HG03280 (cell line): ENCODE measurements at regions not wholly inside any gene's neighbourhood (a gene's known extent, or its start where the extent isn't known, plus 50 kb on each side); places are given as distances from the start of the nearest gene placed in this dataset.

Experiments
- ATAC-seq: cut with Tn5 transposase; IDR thresholded peaks from one replicate; pipeline ENCODE4 v1.9.1; 2021; ENCODE audit warnings: mild to moderate bottlenecking, moderate library complexity; ENCODE audit not compliant: unreplicated experiment

DNA sequence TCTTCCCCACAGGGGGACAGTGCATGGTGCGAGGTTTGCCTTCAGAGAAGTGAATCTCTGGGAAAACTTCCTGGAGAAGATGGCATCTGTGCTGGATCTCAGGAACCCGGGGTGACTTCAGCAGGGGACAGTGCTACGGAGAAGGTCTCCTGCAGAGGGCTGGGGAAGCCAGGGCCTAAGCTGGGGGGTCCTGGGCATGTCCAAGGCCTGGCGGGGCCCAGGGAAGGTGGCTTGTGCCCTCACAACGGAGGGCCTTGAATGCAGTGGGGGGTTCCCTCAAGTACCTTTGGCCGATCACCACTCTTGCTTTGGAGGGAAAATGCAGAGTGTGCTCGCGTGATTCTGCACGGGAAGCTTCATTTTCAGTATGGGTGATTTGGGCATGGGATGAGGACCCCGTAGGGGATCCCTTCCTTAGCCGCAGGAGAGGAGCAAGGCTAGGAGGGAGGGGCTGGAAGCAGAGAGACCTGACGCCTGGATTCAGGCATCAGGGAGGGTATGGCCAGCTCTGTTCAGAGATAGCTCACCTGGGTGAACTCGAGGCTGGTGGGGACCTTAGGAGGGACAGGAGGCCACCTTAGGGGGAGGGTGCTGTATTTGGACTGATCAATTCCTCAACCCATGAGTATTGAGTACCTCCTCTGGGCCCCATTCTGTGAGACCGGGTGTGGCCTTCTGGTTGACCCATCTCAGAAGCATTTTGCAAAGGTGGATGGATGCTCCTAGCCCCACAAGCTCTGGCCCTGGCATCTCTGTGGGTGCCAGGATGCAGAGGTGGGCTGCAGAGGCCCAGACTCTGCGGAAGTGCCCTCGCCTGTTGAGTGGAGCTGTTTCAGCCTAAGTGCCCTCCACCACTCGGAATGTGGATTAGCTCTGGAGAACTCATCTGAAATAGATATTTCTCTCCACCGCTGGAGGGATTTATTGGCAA lies 529.4 kb downstream of the TBC1D22A start:
- ATAC-seq = no peak

- no peak for ATAC-seq
These were observed 528.4 kb downstream of the TBC1D22A start for GRCh38 chr22:47290706-47291430.

DNA sequence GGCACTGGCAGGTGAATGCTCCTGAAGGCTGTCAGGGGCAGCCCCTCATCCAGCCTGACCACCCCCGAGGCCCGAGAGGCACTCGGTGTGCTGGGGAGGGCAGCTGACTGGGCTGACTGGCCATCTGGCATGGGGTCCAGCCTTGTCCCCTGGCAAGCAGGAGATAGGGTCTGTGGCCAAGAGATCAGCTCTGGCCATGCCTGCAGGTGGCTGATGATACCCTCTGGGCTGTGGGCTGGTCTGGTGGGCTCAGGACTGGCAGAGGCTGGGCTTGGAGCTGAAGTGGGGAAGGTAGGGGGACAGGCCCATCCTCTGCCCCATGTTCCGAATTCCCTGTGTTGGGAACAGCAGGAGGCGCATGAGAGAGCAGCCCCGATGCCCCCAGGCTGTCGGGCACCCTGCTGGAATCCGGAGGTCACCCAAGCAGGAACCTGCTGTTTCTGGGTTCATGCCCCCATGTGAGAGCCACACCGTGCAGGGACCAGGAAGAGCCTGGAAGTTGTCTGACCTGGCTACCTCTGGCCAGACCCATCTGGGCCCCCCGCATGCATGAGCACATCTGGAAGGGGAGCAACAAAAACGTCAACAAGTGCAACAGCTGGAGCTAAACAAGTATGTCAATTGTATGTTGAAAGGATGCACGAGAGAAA lies 527.0 kb downstream of the TBC1D22A start:
- ATAC-seq = no peak

DNA sequence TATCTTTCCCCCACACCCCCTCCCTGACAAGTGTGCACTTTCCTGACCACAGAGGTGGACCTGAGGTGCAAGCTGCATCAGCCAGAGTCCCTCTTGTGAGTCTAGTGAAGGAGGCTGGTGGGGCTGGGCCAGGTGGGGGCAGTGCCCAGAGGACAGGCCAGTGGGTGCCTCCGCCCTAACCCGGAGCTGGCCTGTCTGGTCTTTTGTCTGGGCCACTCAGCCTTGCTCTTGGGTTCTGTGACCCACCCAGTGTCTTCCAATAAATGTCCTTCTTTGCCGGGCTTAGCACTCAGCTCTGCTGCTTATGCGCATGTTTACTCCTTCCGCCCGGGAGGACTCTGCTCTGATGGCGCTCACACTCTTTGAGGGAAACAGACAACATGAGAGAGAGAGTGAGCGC lies 526.2 kb downstream of the TBC1D22A start:
- no peak for ATAC-seq

DNA sequence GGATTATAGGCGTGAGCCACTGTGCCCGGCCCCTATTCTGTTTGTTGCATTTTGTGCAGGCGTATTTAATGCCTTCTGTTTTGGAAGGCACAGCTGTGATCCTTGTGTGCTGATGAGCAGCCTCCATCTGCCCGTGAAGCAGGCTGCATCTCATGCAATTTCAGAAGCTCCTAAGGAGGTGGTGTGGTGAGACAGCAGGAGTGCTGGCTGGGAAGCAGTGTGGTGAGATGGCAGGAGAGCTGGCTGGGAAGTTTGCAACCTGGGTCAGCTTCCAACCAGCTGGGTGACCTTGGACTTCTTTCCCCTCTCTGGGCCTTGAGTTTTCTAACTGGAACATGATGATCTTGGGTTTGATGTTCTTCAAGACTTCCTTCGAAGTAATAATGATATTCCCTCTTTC lies 525.1 kb downstream of the TBC1D22A start:
- no peak for ATAC-seq

DNA sequence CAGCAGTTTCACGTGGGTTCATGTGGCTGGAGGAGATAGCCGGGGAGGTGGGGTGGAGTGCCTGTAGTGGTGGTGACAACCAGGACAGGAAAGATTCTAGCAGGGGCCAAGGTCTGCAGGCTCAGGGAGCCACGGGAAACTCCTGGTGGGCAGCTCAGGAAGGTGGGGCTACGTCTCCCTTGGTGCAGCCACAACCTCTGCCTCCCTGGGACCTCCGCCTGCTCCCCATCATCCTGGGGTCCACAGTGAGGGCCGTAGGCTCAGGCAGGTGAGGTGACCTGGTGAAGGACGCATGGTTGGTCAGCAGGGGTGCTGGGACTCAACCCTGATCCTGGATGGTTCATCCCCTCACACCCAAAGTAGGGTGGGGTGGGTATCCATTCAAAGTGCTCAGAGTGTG lies 524.1 kb downstream of the TBC1D22A start:
- ATAC-seq = no peak

- no peak for ATAC-seq
These were observed 523.5 kb downstream of the TBC1D22A start for GRCh38 chr22:47285981-47286380.

GRCh38 chr22:47284822-47285221 lies 522.4 kb downstream of the TBC1D22A start:
- no peak for ATAC-seq

DNA sequence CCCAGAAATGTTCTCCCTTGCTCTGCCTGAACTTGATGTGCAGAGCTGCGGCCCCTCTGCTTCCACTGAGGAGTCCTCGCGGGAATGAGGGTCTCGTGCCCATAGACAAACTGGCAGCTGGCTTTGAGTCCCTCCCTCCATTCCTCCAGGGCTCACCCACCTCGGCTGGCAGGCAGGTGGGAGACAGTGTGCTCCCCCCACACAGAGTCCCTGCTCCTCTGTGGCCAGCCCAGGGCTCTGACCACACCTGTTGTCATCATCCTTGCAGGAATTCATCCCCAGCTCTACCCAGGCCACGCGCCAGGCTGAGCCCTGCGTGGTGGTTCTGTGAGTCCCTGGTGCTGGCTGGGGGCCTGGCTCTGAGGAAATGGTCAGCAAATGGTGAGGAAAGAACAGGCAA lies 521.9 kb downstream of the TBC1D22A start:
- no peak for ATAC-seq

- no peak for ATAC-seq
These were observed 521.3 kb downstream of the TBC1D22A start for GRCh38 chr22:47283616-47284270.

- no peak for ATAC-seq
These were observed 520.4 kb downstream of the TBC1D22A start for GRCh38 chr22:47282851-47283250.

DNA sequence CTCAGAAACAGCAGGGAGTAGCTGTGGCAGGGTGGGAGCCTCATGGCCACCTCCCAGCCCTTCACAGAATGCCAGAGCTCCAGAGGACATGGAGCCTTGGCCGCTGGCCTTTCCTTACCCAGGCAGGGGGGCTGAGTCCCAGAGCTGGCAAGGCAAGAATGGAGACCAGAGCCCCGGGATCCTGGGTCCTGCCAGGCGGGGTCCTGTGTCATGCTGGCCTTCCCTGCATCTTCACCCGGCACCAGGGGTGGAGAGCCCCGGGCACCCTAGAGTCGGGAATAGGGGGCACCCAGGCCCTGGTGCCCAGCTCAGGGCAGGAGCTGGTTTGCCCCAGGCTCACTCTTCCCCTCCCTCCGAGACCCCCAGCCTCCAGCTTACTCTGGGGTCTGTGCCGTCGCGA lies 519.9 kb downstream of the TBC1D22A start:
- no peak for ATAC-seq

GRCh38 chr22:47281126-47282106 lies 519.0 kb downstream of the TBC1D22A start:
- ATAC-seq = no peak

DNA sequence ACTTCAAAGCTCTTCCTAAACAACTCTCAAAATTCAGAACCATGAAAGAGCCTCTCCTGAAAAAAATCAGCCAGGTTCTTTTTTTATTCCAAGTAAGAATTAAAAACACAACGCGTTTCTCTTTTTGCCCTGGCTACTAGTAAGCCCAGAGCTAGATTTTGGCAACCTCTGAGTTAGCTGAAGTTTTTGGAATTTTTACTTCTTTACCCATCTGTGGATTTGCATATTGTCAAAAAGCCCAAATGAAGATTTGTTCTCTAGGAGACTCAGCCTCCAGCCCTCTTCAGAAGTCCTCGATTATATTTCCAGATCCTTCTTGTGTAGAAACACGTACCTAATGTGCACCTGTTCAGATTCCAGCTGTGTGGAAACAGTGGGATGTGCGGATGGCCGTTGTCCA lies 517.9 kb downstream of the TBC1D22A start:
- ATAC-seq = no peak

- ATAC-seq = no peak
These were observed 517.3 kb downstream of the TBC1D22A start for GRCh38 chr22:47279746-47280145.

DNA sequence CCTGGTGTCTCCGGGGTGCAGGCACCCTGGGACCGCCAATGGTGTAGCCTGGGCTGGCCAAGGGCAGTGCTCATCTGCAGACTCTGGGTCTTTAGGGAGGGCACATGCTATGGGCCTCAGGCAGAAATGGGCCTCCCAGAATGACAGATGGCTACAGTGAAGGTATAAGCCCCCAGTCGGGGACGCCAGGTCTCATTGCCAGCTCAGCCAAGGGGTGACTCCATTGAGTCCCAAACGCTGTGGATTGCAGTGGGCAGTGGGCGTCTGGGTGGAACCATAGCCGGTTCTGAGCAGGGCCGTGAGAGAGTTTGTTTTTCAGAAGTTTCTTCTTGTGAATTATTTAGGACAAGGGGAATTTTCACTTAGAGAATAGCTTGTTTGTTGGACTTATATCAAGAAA lies 516.9 kb downstream of the TBC1D22A start:
- no peak for ATAC-seq

DNA sequence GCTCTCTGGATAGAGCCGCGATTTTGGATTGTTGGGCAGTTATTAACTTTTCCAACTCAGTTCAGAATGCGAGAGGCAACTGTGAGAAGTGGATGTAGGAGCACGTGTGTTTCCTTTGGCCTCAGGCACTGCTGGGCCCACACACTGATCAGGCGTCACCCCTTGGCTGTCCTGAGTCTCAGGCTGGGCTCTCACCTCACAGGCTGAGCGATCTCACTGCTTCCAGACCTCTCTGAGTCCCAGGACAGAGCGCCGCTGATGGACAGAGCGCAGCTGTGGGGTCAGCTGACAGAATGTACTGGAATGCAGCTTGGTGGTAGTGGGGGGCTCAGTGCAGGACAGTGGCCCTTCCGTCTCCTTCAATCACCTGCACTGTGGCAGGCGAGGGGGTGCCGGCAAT lies 516.2 kb downstream of the TBC1D22A start:
- ATAC-seq = no peak

GRCh38 chr22:47277531-47277930 lies 515.1 kb downstream of the TBC1D22A start:
- ATAC-seq = no peak

- no peak for ATAC-seq
These were observed 514.5 kb downstream of the TBC1D22A start for GRCh38 chr22:47276991-47277390.

DNA sequence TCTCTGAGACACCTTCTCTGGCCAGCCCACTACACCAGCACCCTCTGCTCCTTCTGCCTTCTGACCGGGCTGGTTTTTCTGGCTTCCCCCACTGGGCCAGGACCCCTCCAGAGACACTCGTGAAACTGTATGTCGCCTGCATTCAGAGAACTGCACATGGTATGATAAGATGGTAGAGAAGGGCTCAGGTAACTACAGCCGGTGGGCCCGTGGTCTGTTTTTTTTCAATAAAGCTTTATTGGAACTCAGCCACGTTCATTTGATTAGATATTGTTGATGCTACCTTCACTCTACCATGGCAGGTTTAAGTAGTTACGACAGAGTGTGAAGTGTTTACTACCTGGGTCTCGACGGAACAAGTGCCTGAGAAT lies 514.0 kb downstream of the TBC1D22A start:
- ATAC-seq = no peak
